NCI-H1417 (cell line): ENCODE measurements at regions not wholly inside any gene's neighbourhood (a gene's known extent, or its start where the extent isn't known, plus 50 kb on each side); places are given as distances from the start of the nearest gene placed in this dataset.
"Not testable (repeated sequence)": the region's sequence is repeated elsewhere in the genome, so short reads cannot be mapped to it uniquely, and the experiment has no call there.

Experiments used
- DNase-seq, 3 experiments: peaks; one replicate each; lab custom pipeline; 2025; lab: John Stamatoyannopoulos, UW

- no peak for DNase-seq
These were observed 204.5 kb upstream of the PRDM1 start for GRCh38 chr6:105881608-105882007.

GRCh38 chr6:105880030-105880492 is 206.1 kb upstream of the PRDM1 start:
- DNase-seq = no peak

- DNase-seq = no peak
These were observed 207.0 kb upstream of the PRDM1 start for GRCh38 chr6:105879146-105879545.

- peak in 1 of 3 experiments; percentile 12 for DNase-seq
These were observed 210.0 kb upstream of the PRDM1 start for GRCh38 chr6:105875974-105876640.

GRCh38 chr6:105874835-105875626 is 211.1 kb upstream of the PRDM1 start:
- DNase-seq = no peak

DNA sequence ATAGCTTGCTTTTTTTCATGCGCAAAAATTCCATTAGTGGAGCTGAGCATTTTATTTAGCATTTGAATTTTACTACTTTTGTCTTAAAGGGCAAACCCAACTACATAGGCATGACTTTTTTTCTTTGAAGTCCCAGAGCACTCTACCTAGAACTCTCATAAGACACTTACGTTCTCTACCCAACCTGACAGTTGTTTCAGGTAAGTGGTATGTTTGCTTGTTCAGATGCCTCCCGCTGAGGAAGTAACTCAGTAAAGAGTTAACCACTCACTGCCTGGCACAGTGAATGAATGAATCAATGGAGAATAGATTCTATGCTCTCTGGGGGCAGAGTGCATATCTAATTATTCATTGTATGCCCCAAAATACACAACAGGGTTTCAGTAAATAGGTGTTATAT is 212.3 kb upstream of the PRDM1 start:
- no peak for DNase-seq

- DNase-seq = no peak
These were observed 212.9 kb upstream of the PRDM1 start for GRCh38 chr6:105873211-105873704.

GRCh38 chr6:105872249-105872648 is 213.9 kb upstream of the PRDM1 start:
- no peak for DNase-seq

- DNase-seq = no peak
These were observed 214.6 kb upstream of the PRDM1 start for GRCh38 chr6:105871542-105871941.

- DNase-seq = no peak
These were observed 216.2 kb upstream of the PRDM1 start for GRCh38 chr6:105869835-105870440.

GRCh38 chr6:105868823-105869460 is 217.2 kb upstream of the PRDM1 start:
- DNase-seq = no peak

DNA sequence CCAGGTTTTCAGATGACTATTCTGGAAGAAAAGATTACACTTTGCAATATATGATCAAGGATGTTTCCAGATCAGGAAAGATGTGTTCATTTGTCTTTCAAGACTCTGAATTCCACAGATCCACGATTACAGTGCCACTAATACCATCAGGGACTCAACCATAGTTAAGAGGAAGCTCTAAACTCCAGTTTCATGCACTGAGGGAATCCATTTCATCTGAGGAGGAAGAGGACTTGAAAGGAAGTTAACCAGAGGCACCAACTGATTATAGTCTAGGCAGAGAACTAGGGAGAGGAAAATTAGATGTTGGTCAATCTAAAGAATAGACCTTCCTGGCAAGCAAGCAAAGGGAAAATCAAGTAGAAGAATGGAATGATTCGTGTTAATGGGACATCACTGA is 218.3 kb upstream of the PRDM1 start:
- no peak for DNase-seq

- DNase-seq = no peak
These were observed 218.9 kb upstream of the PRDM1 start for GRCh38 chr6:105867277-105867676.

DNA sequence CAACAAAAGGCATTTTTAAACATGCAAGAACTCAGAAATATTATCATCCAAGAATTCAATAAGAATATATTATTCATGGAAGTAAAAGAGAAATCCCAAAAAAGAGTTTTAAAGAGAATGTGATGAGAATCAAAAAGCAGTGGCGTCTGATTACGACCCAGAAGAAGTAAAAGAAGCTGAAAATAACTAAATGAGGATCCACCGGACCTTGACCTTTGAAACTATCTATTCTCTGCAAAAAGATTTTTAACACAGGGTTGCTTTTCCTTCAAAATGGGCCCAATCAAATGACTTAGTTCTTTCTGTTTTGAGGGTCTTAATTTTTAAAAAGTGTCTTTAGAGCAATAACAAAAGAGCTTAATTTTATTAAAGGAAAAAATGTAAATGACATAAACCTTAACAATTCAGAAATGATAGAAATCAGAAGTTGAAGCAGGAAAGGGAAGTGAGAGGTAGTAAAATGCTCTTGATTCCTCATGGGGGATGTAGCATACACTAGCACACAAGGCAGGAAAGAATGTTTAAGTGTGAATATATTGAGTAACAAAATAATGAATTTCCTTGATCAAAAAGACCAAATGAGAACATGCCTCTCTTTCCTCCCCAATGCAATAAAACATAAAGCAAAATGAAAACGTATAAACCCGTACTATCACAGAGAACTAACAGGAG is 223.1 kb upstream of the PRDM1 start:
- DNase-seq = no peak

GRCh38 chr6:105860927-105861326 is 225.2 kb upstream of the PRDM1 start:
- DNase-seq = not testable (repeated sequence)

DNA sequence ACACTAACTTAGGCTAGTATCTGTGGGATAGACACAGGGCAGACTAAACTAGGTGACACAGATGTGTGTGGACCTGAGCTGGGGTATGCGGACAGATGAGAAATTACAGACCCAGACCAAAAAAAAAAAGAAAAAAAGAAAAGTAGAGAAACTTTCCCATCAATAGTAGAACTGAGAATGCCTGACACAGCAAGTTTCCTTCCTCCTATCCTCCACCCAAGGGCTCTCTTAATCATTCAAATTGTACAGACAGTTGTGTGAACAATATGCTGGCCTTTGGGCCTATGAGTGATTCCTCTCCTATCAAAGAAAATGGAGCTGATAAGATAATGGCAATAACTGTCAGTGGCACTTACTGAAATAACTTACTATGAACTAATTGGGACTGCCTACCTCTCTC is 226.7 kb upstream of the PRDM1 start:
- no peak for DNase-seq

DNA sequence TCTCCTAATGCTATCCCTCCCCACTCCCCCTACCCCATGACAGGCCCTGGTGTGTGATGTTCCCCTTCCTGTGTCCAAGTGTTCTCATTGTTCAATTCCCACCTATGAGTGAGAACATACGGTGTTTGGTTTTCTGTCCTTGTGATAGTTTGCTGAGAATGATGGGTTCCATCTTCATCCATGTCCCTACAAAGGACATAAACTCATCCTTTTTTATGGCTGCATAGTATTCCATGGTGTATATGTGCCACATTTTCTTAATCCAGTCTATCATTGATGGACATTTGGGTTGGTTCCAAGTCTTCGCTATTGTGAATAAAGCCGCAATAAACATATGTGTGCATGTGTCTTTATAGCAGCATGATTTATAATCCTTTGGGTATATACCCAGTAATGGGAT is 227.5 kb upstream of the PRDM1 start:
- not testable (repeated sequence) for DNase-seq

- DNase-seq = no peak
These were observed 230.7 kb upstream of the PRDM1 start for GRCh38 chr6:105855433-105855832.

DNA sequence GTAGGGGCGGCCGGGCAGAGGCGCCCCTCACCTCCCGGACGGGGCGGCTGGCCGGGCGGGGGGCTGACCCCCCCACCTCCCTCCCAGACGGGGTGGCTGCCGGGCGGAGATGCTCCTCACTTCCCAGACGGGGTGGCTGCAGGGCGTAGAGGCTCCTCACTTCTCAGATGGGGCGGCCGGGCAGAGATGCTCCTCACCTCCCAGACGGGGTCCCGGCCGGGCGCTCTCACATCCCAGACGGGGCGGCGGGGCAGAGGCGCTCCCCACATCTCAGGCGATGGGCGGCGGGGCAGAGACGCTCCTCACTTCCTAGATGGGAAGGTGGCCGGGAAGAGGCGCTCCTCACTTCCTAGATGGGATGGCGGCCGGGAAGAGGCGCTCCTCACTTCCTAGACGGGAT is 232.2 kb upstream of the PRDM1 start:
- not testable (repeated sequence) for DNase-seq

GRCh38 chr6:105851606-105852005 is 234.5 kb upstream of the PRDM1 start:
- DNase-seq = no peak

DNA sequence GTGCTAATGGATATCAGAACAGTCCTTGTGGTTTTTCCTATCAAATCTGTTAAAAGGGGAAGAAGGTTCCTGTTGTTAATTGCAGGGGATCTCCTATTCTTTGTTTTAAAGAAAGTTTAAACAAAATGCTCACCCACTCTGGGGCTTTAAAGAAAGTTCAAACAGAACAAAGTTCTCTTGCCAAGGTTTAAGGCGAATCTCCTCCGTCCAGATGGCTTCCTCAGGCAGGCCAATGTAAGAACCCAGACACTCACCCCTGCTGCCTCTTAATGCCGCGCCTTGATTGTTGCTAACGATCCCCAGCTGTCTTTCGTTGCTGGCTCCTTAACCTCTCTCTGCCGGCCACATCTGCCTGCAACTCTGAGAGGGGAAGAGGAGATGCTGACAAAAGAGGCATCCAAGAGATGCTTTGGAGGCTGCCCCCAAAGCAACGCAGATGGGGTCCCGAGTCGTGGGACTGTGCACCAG is 235.0 kb upstream of the PRDM1 start:
- DNase-seq = peak in 1 of 3 experiments; percentile 3
